ENCODE measurements at regions not wholly inside any gene's neighbourhood (a gene's known extent, or its start where the extent isn't known, plus 50 kb on each side); places are given as distances from the start of the nearest gene placed in this dataset.

- Histone ChIP-seq H3K9me3 (no peaks in the 10 kb centered on the region), H3K4me3 (no peak overlapping the region), H3K27me3 (no peaks in the 10 kb centered on the region), H3K27ac (no peak overlapping the region), H3K36me3 (no peaks in the 10 kb centered on the region), H3K4me1 (no peaks in the 10 kb centered on the region)
- intact Hi-C loops (cut with DNase I) = no loop called here
- TF ChIP-seq CTCF (IDR thresholded peaks at IDR 0.05) (no peak), POLR2AphosphoS5 (IDR thresholded peaks at IDR 0.05; ENCODE audit: insufficient read depth in 1 of 2, low read depth in 1 of 2) (no peak), POLR2A (IDR thresholded peaks at IDR 0.05) (no peak)
- no peak for DNase-seq (ENCODE audit: extremely low spot score in 2 of 2)
Observed at GRCh38 chr12:89796798-89797382, 88.3 kb upstream of the ATP2B1 start.

GRCh38 chr12:89793946-89794345 lies 85.3 kb upstream of the ATP2B1 start:
- no peak for DNase-seq (ENCODE audit: extremely low spot score in 2 of 2)
- Histone ChIP-seq H3K27me3 (no peaks in the 10 kb centered on the region), H3K27ac (no peak overlapping the region), H3K4me1 (no peaks in the 10 kb centered on the region), H3K36me3 (no peaks in the 10 kb centered on the region), H3K9me3 (no peaks in the 10 kb centered on the region), H3K4me3 (no peak overlapping the region)
- TF ChIP-seq POLR2AphosphoS5 (IDR thresholded peaks at IDR 0.05; ENCODE audit: insufficient read depth in 1 of 2, low read depth in 1 of 2) (no peak), POLR2A (IDR thresholded peaks at IDR 0.05) (no peak), CTCF (IDR thresholded peaks at IDR 0.05) (no peak)
- intact Hi-C loops (cut with DNase I) = no loop called here

- TF ChIP-seq POLR2A (IDR thresholded peaks at IDR 0.05) = no peak
- TF ChIP-seq POLR2AphosphoS5 (IDR thresholded peaks at IDR 0.05; ENCODE audit: insufficient read depth in 1 of 2, low read depth in 1 of 2) = no peak
- TF ChIP-seq CTCF (IDR thresholded peaks at IDR 0.05) = no peak
- Histone ChIP-seq H3K36me3 (no peaks in the 10 kb centered on the region), H3K9me3 (peaks cover 1% of the 10 kb centered on the region), H3K4me3 (no peak overlapping the region), H3K4me1 (no peaks in the 10 kb centered on the region), H3K27ac (no peak overlapping the region), H3K27me3 (no peaks in the 10 kb centered on the region)
- no peak for DNase-seq (ENCODE audit: extremely low spot score in 2 of 2)
- intact Hi-C loops (cut with DNase I) = no loop called here
Observed at GRCh38 chr12:89791286-89791685, 82.6 kb upstream of the ATP2B1 start.

- Histone ChIP-seq H3K27me3 (no peaks in the 10 kb centered on the region), H3K4me3 (no peak overlapping the region), H3K27ac (no peak overlapping the region), H3K4me1 (no peaks in the 10 kb centered on the region), H3K9me3 (peaks cover 3% of the 10 kb centered on the region), H3K36me3 (no peaks in the 10 kb centered on the region)
- no peak for TF ChIP-seq POLR2AphosphoS5 (IDR thresholded peaks at IDR 0.05; ENCODE audit: insufficient read depth in 1 of 2, low read depth in 1 of 2)
- no peak for TF ChIP-seq CTCF (IDR thresholded peaks at IDR 0.05)
- TF ChIP-seq POLR2A (IDR thresholded peaks at IDR 0.05) = no peak
- DNase-seq (ENCODE audit: extremely low spot score in 2 of 2) = no peak
- intact Hi-C loops (cut with DNase I) = no loop called here
Observed at GRCh38 chr12:89789862-89790261, 81.2 kb upstream of the ATP2B1 start.

GRCh38 chr12:89787763-89788162 lies 79.1 kb upstream of the ATP2B1 start:
- DNase-seq (ENCODE audit: extremely low spot score in 2 of 2) = no peak
- intact Hi-C loops (cut with DNase I) = no loop called here
- no peaks in the 10 kb centered on the region for H3K36me3 ChIP-seq
- no peak for TF ChIP-seq POLR2A (IDR thresholded peaks at IDR 0.05)
- no peak for TF ChIP-seq POLR2AphosphoS5 (IDR thresholded peaks at IDR 0.05; ENCODE audit: insufficient read depth in 1 of 2, low read depth in 1 of 2)
- TF ChIP-seq CTCF (IDR thresholded peaks at IDR 0.05) = no peak
- H3K4me3 ChIP-seq = no peak overlapping the region
- H3K4me1 ChIP-seq = peaks cover 5% of the 10 kb centered on the region
- peaks cover 3% of the 10 kb centered on the region for H3K9me3 ChIP-seq
- no peaks in the 10 kb centered on the region for H3K27me3 ChIP-seq
- no peak overlapping the region for H3K27ac ChIP-seq

Data from vagina (tissue), 2 donors.